ENCODE measurements at regions not wholly inside any gene's neighbourhood (a gene's known extent, or its start where the extent isn't known, plus 50 kb on each side); places are given as distances from the start of the nearest gene placed in this dataset.

GRCh38 chr1:189970331-189971230, 507.1 kb downstream of the BRINP3 start:
- H3K27me3 ChIP-seq: no peaks in the 10 kb centered on the region
- no peak overlapping the region for H3K4me3 ChIP-seq
- no peaks in the 10 kb centered on the region for H3K9me3 ChIP-seq
- 20 to 36% methylated on average over 2 of the region's 2 CpGs for WGBS, 2 donors
- no peak overlapping the region for H3K27ac ChIP-seq
- intact Hi-C loops (cut with DNase I): no loop called here
- TF ChIP-seq CTCF (IDR thresholded peaks at IDR 0.05) (no peak), EP300 (IDR thresholded peaks at IDR 0.05) (no peak), POLR2AphosphoS5 (IDR thresholded peaks at IDR 0.05) (no peak), POLR2A (IDR thresholded peaks at IDR 0.05) (no peak)
- H3K36me3 ChIP-seq: no peaks in the 10 kb centered on the region
- no peak for DNase-seq
- H3K4me1 ChIP-seq: no peaks in the 10 kb centered on the region

GRCh38 chr1:189971656-189972055, 506.0 kb downstream of the BRINP3 start:
- 90 to 91% methylated on average over 4 of the region's 4 CpGs for WGBS, 2 donors
- Histone ChIP-seq H3K4me1 (no peaks in the 10 kb centered on the region), H3K36me3 (no peaks in the 10 kb centered on the region), H3K9me3 (no peaks in the 10 kb centered on the region), H3K27me3 (no peaks in the 10 kb centered on the region), H3K4me3 (no peak overlapping the region), H3K27ac (no peak overlapping the region)
- intact Hi-C loops (cut with DNase I): no loop called here
- DNase-seq: no peak
- TF ChIP-seq CTCF (IDR thresholded peaks at IDR 0.05) (no peak), POLR2AphosphoS5 (IDR thresholded peaks at IDR 0.05) (no peak), POLR2A (IDR thresholded peaks at IDR 0.05) (no peak), EP300 (IDR thresholded peaks at IDR 0.05) (no peak)

- Histone ChIP-seq H3K4me1 (no peaks in the 10 kb centered on the region), H3K36me3 (no peaks in the 10 kb centered on the region), H3K4me3 (no peak overlapping the region), H3K9me3 (peaks cover 0 to 4% (median under 1%) of the 10 kb centered on the region in 4 donors), H3K27me3 (no peaks in the 10 kb centered on the region), H3K27ac (no peak overlapping the region)
- DNase-seq: no peak
- TF ChIP-seq EP300 (IDR thresholded peaks at IDR 0.05) (no peak), POLR2A (IDR thresholded peaks at IDR 0.05) (no peak), CTCF (IDR thresholded peaks at IDR 0.05) (no peak), POLR2AphosphoS5 (IDR thresholded peaks at IDR 0.05) (no peak)
- WGBS, 2 donors: 84 to 85% methylated on average over 2 of the region's 2 CpGs
- intact Hi-C loops (cut with DNase I): no loop called here
These were observed 500.5 kb downstream of the BRINP3 start for GRCh38 chr1:189977184-189977583.

GRCh38 chr1:189983166-189983890, 494.3 kb downstream of the BRINP3 start:
- Histone ChIP-seq H3K4me3 (no peak overlapping the region), H3K9me3 (peaks cover 0 to 1% (median 0%) of the 10 kb centered on the region in 4 donors), H3K36me3 (no peaks in the 10 kb centered on the region), H3K27me3 (no peaks in the 10 kb centered on the region), H3K27ac (no peak overlapping the region), H3K4me1 (no peaks in the 10 kb centered on the region)
- WGBS, 2 donors: 25 to 58% methylated on average over 3 of the region's 3 CpGs
- intact Hi-C loops (cut with DNase I): no loop called here
- DNase-seq: no peak
- TF ChIP-seq CTCF (IDR thresholded peaks at IDR 0.05) (no peak), POLR2A (IDR thresholded peaks at IDR 0.05) (no peak), EP300 (IDR thresholded peaks at IDR 0.05) (no peak), POLR2AphosphoS5 (IDR thresholded peaks at IDR 0.05) (no peak)

Measured in sigmoid colon (tissue), 6 donors.